ENCODE measurements at regions not wholly inside any gene's neighbourhood (a gene's known extent, or its start where the extent isn't known, plus 50 kb on each side); places are given as distances from the start of the nearest gene placed in this dataset.

GRCh38 chr4:27819246-27819645 lies 958.6 kb downstream of the STIM2 start:
- FAIRE-seq (no peak), DNase-seq (ENCODE audit: low spot score) (no peak)

GRCh38 chr4:27828843-27829242 lies 968.2 kb downstream of the STIM2 start:
- FAIRE-seq: no peak
- DNase-seq (ENCODE audit: low spot score): peak; percentile 6

GRCh38 chr4:27830251-27830650 lies 969.6 kb downstream of the STIM2 start:
- FAIRE-seq (no peak), DNase-seq (ENCODE audit: low spot score) (no peak)

GRCh38 chr4:27835851-27836250 lies 975.2 kb downstream of the STIM2 start:
- DNase-seq (ENCODE audit: low spot score) (no peak), FAIRE-seq (no peak)

- FAIRE-seq (no peak), DNase-seq (ENCODE audit: low spot score) (no peak)
These were observed 975.9 kb downstream of the STIM2 start for GRCh38 chr4:27836523-27836922.

GRCh38 chr4:27843776-27844175 lies 983.1 kb downstream of the STIM2 start:
- FAIRE-seq (no peak), DNase-seq (ENCODE audit: low spot score) (no peak)

- FAIRE-seq (no peak), DNase-seq (ENCODE audit: low spot score) (no peak)
These were observed 983.7 kb downstream of the STIM2 start for GRCh38 chr4:27844376-27844775.

- FAIRE-seq (no peak), DNase-seq (ENCODE audit: low spot score) (no peak)
These were observed 986.3 kb downstream of the STIM2 start for GRCh38 chr4:27846951-27847350.

GRCh38 chr4:27861381-27861787 lies 1000.7 kb downstream of the STIM2 start:
- no peak for FAIRE-seq

GRCh38 chr4:27861802-27862201 lies 1001.2 kb downstream of the STIM2 start:
- peak; percentile 6 for DNase-seq (ENCODE audit: low spot score)
- no peak for FAIRE-seq

More at GRCh38 chr4:27861381-27861787, 1000.7 kb downstream of the STIM2 start:
- peak; percentile 26 for DNase-seq (ENCODE audit: low spot score)

- DNase-seq (ENCODE audit: low spot score): no peak
- FAIRE-seq: no peak
These were observed 1013.0 kb downstream of the STIM2 start for GRCh38 chr4:27873596-27873995.

- DNase-seq (ENCODE audit: low spot score): no peak
- FAIRE-seq: no peak
These were observed 1021.1 kb downstream of the STIM2 start for GRCh38 chr4:27881705-27882104.

GRCh38 chr4:27886120-27886519 lies 1025.5 kb downstream of the STIM2 start:
- DNase-seq (ENCODE audit: low spot score) (no peak), FAIRE-seq (no peak)

- DNase-seq (ENCODE audit: low spot score) (no peak), FAIRE-seq (no peak)
These were observed 1027.0 kb downstream of the STIM2 start for GRCh38 chr4:27887646-27888045.

- DNase-seq (ENCODE audit: low spot score) (no peak), FAIRE-seq (no peak)
These were observed 1027.9 kb downstream of the STIM2 start for GRCh38 chr4:27888505-27888904.

- FAIRE-seq (no peak), DNase-seq (ENCODE audit: low spot score) (no peak)
These were observed 1034.3 kb downstream of the STIM2 start for GRCh38 chr4:27894951-27895350.

- no peak for DNase-seq (ENCODE audit: low spot score)
- no peak for FAIRE-seq
These were observed 1047.7 kb downstream of the STIM2 start for GRCh38 chr4:27908356-27908755.

GRCh38 chr4:27910227-27910626 lies 1049.6 kb downstream of the STIM2 start:
- no peak for DNase-seq (ENCODE audit: low spot score)
- no peak for FAIRE-seq

- DNase-seq (ENCODE audit: low spot score): no peak
These were observed 1050.4 kb downstream of the STIM2 start for GRCh38 chr4:27911047-27911446.

GRCh38 chr4:27913738-27914137 lies 1053.1 kb downstream of the STIM2 start:
- FAIRE-seq: no peak
- no peak for DNase-seq (ENCODE audit: low spot score)

More at GRCh38 chr4:27911047-27911446, 1050.4 kb downstream of the STIM2 start:
- no peak for FAIRE-seq

- no peak for FAIRE-seq
- DNase-seq (ENCODE audit: low spot score): no peak
These were observed 1055.2 kb downstream of the STIM2 start for GRCh38 chr4:27915822-27916221.

- DNase-seq (ENCODE audit: low spot score): no peak
- FAIRE-seq: no peak
These were observed 1056.0 kb downstream of the STIM2 start for GRCh38 chr4:27916452-27917184.

- no peak for DNase-seq (ENCODE audit: low spot score)
- FAIRE-seq: no peak
These were observed 1056.7 kb downstream of the STIM2 start for GRCh38 chr4:27917381-27917780.

Measured in urothelium cell line (cell line).